Stimulated activated CD4-positive, alpha-beta T cell treated with anti-CD3 and anti-CD28 coated beads, Interleukin-1b, Interleukin-23, amount 100 ng/mL, for 1 hour (primary cell): ENCODE measurements at regions not wholly inside any gene's neighbourhood (a gene's known extent, or its start where the extent isn't known, plus 50 kb on each side); places are given as distances from the start of the nearest gene placed in this dataset.
"Not testable (repeated sequence)": the region's sequence is repeated elsewhere in the genome, so short reads cannot be mapped to it uniquely, and the experiment has no call there.

Experiments used
- DNase-seq, 2 donors: peaks; one replicate each; pipeline ENCODE4 v3.0.0-alpha.2; 2020; ENCODE audit warnings: low read depth in 2 of 2

DNA sequence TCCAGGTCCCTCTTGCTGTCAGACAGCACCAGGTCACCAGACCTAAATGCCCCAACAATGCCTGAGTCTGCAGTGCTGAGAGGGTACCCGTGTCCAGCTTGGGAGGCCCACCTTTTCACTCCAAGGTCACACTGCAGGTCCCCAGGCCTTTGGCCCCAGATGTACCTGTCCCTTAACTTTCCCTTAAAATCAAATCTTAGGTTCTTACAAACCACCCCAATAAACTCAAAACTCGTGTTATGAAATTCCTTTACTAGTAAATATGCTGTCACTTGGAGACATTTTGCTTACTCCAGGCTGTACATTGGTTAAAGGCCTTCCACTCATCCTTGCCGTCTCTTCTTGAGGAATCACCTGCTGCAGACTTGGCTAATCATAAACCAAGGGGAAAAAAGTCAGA, 165.7 kb upstream of the RREB1 start:
- no peak for DNase-seq

DNA sequence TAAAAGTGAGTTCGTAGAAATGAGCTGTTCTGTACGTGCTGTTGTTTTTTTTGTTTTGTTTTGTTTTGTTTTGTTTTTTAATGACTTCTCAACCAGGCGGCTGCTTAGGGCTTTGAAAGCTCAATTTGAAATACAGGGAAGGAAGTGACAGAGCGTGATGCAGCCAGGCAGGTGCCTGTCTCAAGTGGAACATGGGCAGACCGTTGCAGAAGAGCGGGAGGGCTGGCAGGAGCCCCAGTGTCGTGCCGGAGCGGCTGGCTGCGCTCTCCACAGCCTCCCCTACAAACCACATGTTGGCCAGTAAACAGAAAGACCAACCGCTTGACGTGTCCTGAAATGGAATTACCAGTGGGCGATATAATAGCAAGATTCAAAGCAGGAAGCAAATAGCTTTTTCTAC, 164.9 kb upstream of the RREB1 start:
- no peak for DNase-seq

GRCh38 chr6:6943421-6943820, 164.3 kb upstream of the RREB1 start:
- no peak for DNase-seq

DNA sequence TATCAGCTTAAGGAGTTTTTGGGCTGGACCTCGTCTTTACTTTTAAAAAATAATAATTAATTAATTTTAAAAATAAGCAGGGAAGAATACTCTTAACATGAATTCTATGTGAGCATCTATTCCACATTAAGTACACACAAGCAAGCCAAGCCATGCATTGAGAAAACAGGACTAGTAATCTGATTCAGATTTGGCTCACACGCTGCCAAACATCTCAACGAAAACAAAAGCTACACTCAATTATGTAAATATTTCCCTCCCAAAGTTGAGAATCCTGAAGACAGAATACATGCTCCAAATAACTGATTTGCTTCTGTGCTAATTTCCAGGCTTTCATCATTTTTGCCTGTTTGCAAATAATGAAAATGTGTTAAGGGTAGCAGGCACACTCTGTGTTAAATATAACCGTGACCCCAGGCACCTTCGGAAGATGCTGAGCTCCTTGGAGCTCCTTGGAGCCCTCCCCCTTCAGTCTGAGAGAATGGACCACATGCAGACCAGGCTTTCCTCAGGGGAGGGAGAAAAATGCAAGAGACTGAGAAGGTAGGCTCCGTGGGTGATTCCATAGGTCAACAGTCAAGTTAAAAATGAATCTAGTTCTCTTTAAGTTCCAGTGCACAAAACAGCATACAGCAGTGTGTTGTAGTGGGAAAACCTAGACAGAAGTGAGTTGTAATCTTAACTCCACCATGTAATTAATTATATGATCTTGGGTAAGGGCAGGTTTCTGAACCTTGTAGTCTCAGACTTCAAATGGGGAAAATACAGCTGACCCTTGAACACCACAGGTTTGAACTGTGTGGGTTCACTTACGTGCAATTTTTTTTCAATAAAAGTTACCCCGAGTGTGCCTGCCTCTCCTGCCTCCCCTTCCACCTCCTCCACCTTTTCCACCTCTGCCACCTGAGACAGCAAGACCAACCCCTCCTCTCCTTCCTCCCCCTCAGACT, 161.3 kb upstream of the RREB1 start:
- no peak for DNase-seq

DNA sequence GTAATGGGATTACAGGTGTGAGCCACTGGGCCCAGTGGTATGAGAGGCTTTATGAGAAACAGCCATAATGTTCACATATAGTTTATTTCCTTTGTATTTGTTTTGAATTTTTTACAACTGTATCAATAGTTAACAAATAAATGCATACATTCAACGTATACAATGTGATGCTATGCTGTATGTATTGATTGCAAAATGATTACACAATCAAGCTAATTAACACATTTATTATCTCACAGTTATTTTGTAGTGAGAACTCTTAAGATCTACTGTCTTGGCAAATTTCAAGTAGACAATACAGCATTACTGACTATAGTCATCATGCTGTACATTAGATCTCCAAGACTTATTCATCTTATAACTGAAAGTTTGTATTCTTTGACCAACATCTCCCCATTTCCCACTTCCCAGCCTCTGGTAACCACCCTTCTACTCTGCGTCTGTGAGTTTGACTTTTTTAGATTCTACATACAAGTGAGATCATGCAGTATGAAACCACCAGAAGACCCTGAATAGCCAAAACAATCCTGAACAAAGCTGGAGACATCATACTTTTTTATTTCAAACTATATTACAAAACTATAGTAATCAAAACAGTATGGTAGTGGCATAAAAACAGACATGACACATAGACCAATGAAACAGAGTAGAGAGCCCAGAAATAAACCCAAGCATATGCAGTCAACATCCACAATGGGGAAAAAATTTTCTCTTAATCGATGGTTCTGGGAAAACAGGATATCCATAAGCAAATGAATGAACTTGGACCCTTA, 157.2 kb upstream of the RREB1 start:
- DNase-seq = no peak

- no peak for DNase-seq
These were observed 156.4 kb upstream of the RREB1 start for GRCh38 chr6:6951355-6951754.

- no peak for DNase-seq
These were observed 155.3 kb upstream of the RREB1 start for GRCh38 chr6:6952484-6952883.

DNA sequence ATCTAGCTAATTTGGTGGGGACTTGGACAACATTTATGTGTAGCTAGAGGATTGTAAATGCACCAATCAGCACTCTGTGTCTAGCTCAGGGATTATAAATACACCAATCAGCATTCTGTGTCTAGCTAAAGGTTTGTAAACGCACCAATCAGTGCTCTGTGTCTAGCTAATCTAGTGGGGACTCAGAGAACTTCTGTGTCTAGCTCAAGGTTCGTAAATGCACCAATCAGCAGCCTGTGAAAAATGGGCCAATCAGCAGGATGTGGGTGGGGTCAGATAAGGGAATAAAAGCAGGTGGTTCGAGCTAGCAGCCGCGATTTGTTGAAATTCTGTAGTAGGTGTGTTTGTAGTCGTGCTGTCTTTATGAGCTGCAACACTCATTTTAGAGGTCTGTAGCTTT, 154.8 kb upstream of the RREB1 start:
- not testable (repeated sequence) for DNase-seq

- DNase-seq = no peak
These were observed 147.1 kb upstream of the RREB1 start for GRCh38 chr6:6960571-6961251.

DNA sequence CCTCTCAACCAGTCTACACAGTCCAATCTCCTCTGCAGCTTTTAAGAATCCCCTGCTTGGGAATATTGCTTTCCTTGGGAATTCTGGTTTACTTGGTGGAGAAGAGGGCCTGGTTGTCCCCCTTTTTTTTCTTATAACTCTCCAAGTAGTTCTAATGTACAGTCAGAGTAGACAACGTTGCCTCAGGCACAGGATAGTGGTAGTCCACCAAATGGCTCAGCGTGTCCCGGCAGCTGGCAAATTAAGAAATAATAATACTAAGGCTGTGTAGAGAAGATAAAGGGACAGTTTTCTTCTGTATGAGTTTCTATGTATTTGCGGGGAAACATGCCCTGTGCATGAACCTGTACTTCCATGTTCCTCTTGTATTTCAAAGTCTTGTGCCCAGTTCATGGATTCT, 145.7 kb upstream of the RREB1 start:
- DNase-seq = no peak

- no peak for DNase-seq
These were observed 145.1 kb upstream of the RREB1 start for GRCh38 chr6:6962699-6963098.

DNA sequence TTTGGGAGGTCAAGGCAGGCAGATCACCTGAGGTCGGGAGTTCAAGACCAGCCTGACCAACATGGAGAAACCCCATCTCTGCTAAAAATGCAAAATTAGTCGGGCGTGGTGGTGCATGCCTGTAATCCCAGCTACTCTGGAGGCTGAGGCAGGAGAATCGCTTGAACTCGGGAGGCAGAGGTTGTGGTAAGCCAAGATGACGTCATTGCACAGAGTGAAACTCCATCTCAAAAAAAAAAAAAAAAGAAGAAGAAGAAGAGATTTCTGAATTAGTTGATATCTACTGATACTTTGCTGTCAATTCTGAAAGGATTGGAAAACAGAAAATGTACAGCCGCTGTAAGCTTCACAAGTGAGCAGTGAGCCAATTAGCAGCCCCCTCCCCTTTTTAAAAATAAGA, 144.4 kb upstream of the RREB1 start:
- DNase-seq = not testable (repeated sequence)

- no peak for DNase-seq
These were observed 143.1 kb upstream of the RREB1 start for GRCh38 chr6:6964675-6965074.

DNA sequence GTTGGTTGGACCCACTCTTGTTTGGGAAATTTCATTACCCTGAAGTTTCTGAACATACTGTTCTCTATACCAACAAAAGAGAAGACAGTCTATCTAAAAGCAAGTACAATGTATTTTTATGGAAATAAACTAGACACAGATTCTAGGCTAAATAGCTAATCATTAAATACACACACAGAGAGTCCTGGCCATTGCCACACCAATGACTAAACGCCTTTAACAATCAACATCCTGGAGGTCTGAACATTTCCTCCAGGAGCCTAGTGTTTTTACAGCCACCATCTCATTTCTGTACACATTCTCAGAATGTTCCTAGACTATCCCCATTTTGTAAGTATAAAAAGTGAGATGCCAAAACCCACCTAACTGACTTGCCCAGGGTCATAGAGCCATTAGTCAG, 141.6 kb upstream of the RREB1 start:
- DNase-seq = no peak

GRCh38 chr6:6966569-6966968, 141.2 kb upstream of the RREB1 start:
- no peak for DNase-seq

DNA sequence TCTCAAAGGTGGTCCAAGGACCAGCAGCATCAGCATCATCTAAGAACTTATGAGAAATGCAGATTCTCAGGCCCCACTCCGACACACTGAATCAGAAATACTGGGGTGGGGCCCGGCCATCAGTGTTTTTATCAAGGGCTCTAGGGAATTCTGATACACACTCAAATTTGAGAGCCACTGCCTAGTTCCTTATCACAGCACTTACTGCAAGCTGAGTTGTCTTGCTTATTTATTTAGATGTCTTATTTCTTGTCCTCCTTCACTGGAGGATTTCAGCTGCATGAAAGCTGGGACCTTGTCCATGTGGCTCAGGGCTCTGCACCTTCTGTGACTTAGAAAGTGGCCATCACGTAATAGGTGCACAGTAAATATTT, 139.4 kb upstream of the RREB1 start:
- DNase-seq = no peak

GRCh38 chr6:6968731-6969552, 138.8 kb upstream of the RREB1 start:
- DNase-seq = no peak

DNA sequence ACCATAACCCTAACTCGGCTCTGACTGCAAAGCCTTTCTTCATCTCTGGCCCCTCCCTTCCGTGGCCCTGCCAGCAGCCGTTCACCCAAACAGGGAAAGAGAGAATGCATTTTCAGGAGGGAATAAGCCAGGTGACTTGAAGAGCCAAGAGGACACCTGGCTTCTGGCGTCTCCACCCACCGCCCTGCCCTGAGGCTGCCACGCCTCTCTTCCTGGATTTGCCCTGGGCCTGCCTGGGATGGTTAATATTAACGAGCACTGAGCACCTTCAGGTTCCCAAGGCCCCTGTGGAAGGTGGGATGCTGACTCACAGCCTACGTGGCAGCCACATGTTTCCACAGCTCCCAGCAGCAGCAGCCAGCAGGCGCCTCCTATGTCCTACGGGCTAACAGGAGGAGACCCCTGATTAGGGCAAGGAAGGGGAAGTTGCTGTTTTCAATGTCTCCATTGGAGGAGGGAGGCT, 138.0 kb upstream of the RREB1 start:
- DNase-seq = no peak

DNA sequence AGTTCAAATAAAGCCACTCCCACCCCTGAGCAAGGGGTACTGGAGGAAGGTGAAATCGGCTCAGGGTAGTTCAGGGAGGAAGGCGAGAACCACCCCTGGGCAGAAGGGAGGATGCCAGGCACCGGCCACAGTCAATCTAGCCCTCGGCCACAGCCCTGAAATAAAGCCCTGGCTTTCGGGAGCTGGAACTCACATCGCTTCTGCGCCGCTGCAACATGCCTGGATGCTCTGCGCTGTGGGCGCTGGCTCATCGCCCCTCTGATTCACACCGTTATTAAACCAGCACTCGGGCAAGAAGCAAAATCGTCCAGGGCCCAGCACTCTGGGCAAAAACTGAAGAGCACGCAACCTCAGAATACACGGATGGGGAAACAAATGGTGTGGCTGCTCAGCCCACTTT, 136.9 kb upstream of the RREB1 start:
- DNase-seq = no peak

DNA sequence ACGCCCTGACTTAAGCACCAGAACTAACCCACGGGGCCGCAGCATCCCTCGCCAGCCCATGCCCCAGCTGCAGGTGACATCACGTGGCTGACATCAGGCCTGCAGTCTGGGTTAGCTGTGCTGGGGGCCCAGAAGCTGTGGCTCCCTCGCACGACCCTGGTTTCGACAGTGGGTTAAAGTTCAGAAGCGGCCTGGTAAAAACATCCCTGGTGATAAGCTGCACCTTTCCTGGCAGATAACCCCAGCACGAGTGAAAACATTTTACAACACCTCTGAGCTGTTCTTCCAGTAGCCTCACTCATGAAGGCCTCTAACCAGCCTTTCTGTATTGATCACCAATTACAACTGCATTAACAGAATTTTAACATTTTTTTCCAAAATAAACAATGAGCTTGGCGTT, 136.4 kb upstream of the RREB1 start:
- DNase-seq = no peak

- DNase-seq = no peak
These were observed 135.3 kb upstream of the RREB1 start for GRCh38 chr6:6972456-6972855.

DNA sequence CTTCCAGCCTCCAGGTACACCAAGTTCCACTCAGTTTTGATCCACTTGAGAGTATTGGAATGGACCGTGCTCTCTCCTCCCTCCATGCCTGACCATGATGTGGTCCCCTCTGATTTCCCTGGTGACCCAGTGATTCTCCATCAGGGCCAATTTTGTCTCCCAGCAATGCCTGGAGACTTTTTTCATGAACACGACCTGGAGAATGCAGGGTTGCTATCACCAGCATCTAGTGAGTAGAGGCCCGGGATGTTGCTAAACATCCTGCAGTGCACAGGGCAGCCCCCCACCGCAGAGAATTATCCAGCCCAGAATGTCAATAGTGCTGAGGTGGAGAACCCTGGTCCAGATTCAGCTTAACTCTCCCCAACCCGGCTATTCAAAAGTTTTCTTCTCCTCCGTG, 134.0 kb upstream of the RREB1 start:
- no peak for DNase-seq
